H4 (cell line): ENCODE measurements at regions not wholly inside any gene's neighbourhood (a gene's known extent, or its start where the extent isn't known, plus 50 kb on each side); places are given as distances from the start of the nearest gene placed in this dataset.
A peak's percentile ranks its signal among the peaks of the same experiment; 100 is the strongest.

ENCODE experiments used
- DNase-seq: peaks from one replicate; pipeline ENCODE4 v3.0.0-alpha.2; 2015; ENCODE audit warnings: low spot score

GRCh38 chr6:25065666-25066065, 129.9 kb upstream of the RIPOR2 start:
- DNase-seq, result no peak

- no peak for DNase-seq
These were observed 130.8 kb upstream of the RIPOR2 start for GRCh38 chr6:25066593-25066992.

GRCh38 chr6:25068866-25069265, 133.1 kb upstream of the RIPOR2 start:
- no peak for DNase-seq

GRCh38 chr6:25070547-25071366, 135.0 kb upstream of the RIPOR2 start:
- peak; percentile 66 for DNase-seq

- no peak for DNase-seq
These were observed 142.4 kb upstream of the RIPOR2 start for GRCh38 chr6:25078141-25078540.

GRCh38 chr6:25083784-25084507, 148.2 kb upstream of the RIPOR2 start:
- no peak for DNase-seq

GRCh38 chr6:25084508-25084833, 148.7 kb upstream of the RIPOR2 start:
- DNase-seq, result no peak

GRCh38 chr6:25085756-25086155, 150.0 kb upstream of the RIPOR2 start:
- DNase-seq, result no peak

- no peak for DNase-seq
These were observed 150.8 kb upstream of the RIPOR2 start for GRCh38 chr6:25086500-25087091.

- no peak for DNase-seq
These were observed 152.8 kb upstream of the RIPOR2 start for GRCh38 chr6:25088513-25088912.

- DNase-seq, result no peak
These were observed 153.7 kb upstream of the RIPOR2 start for GRCh38 chr6:25089442-25089841.

GRCh38 chr6:25094726-25095125, 159.0 kb upstream of the RIPOR2 start:
- no peak for DNase-seq

- no peak for DNase-seq
These were observed 164.5 kb upstream of the RIPOR2 start for GRCh38 chr6:25100288-25100687.

GRCh38 chr6:25103603-25104002, 167.8 kb upstream of the RIPOR2 start:
- DNase-seq, result no peak

- DNase-seq, result no peak
These were observed 169.5 kb upstream of the RIPOR2 start for GRCh38 chr6:25105070-25105925.

GRCh38 chr6:25107218-25107617, 171.5 kb upstream of the RIPOR2 start:
- no peak for DNase-seq

- no peak for DNase-seq
These were observed 167.4 kb upstream of the CARMIL1 start for GRCh38 chr6:25111782-25112181.

- DNase-seq, result no peak
These were observed 166.8 kb upstream of the CARMIL1 start for GRCh38 chr6:25112322-25112773.

- no peak for DNase-seq
These were observed 165.7 kb upstream of the CARMIL1 start for GRCh38 chr6:25113436-25113835.

- DNase-seq, result no peak
These were observed 161.1 kb upstream of the CARMIL1 start for GRCh38 chr6:25118038-25118437.

GRCh38 chr6:25121186-25121585, 158.0 kb upstream of the CARMIL1 start:
- no peak for DNase-seq

GRCh38 chr6:25122001-25122400, 157.2 kb upstream of the CARMIL1 start:
- DNase-seq, result peak; percentile 18
